Omental fat pad (tissue), 3 donors: ENCODE measurements at regions not wholly inside any gene's neighbourhood (a gene's known extent, or its start where the extent isn't known, plus 50 kb on each side); places are given as distances from the start of the nearest gene placed in this dataset.

Experiments used
- ATAC-seq: fragments of 150-250 bp; one replicate; pipeline ENCODE4 v1.9.1; 2016; ENCODE audit warnings: mild to moderate bottlenecking, moderate library complexity; ENCODE audit not compliant: low FRiP score
- DNase-seq: peaks from one replicate; pipeline ENCODE4 v3.0.0-alpha.2; 2019; ENCODE audit warnings: low spot score
- TF ChIP-seq, protein P1 (sequence below), 3 donors: fragments of 450-650 bp; IDR thresholded peaks; one replicate each; pipeline ENCODE4 v1.5.1; 2016 to 2017; ENCODE audit warnings: antibody characterized with exemption in 3 of 3, mild to moderate bottlenecking in 3 of 3, moderate library complexity in 2 of 3

DNA sequence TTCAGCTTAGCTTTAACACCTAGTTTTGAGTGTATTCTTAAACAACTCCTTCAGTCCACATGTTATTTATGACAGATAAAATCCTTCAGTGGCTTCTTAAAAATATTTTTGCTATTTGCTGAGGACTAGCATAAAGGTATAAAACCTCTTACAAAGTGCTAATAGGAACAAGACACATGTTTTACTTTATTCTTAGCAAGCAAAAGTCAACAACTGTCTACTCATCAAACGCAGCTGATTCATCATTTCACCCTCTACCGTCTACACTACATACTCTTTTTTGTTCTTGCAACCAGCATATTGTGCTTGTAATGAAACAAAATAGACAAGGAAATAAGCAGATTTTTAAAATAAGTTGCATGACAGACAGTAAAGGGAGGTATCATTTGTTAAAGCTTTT lies 319.7 kb downstream of the SNX13 start:
- TF ChIP-seq, protein P1, sequence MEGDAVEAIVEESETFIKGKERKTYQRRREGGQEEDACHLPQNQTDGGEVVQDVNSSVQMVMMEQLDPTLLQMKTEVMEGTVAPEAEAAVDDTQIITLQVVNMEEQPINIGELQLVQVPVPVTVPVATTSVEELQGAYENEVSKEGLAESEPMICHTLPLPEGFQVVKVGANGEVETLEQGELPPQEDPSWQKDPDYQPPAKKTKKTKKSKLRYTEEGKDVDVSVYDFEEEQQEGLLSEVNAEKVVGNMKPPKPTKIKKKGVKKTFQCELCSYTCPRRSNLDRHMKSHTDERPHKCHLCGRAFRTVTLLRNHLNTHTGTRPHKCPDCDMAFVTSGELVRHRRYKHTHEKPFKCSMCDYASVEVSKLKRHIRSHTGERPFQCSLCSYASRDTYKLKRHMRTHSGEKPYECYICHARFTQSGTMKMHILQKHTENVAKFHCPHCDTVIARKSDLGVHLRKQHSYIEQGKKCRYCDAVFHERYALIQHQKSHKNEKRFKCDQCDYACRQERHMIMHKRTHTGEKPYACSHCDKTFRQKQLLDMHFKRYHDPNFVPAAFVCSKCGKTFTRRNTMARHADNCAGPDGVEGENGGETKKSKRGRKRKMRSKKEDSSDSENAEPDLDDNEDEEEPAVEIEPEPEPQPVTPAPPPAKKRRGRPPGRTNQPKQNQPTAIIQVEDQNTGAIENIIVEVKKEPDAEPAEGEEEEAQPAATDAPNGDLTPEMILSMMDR (IDR thresholded peaks at IDR 0.05), result no peak
- no peak for ATAC-seq
- no peak for DNase-seq

GRCh38 chr7:17622451-17622850 lies 317.8 kb downstream of the SNX13 start:
- ATAC-seq (no peak), DNase-seq (no peak)
- TF ChIP-seq, protein P1 (IDR thresholded peaks at IDR 0.05), result no peak

GRCh38 chr7:17623546-17624185 lies 316.6 kb downstream of the SNX13 start:
- DNase-seq (no peak), ATAC-seq (no peak)
- TF ChIP-seq, protein P1 (IDR thresholded peaks at IDR 0.05), result no peak

- ATAC-seq, result no peak
- TF ChIP-seq, protein P1 (IDR thresholded peaks at IDR 0.05), result no peak
Measured at GRCh38 chr7:17624379-17624778, 315.9 kb downstream of the SNX13 start.

DNA sequence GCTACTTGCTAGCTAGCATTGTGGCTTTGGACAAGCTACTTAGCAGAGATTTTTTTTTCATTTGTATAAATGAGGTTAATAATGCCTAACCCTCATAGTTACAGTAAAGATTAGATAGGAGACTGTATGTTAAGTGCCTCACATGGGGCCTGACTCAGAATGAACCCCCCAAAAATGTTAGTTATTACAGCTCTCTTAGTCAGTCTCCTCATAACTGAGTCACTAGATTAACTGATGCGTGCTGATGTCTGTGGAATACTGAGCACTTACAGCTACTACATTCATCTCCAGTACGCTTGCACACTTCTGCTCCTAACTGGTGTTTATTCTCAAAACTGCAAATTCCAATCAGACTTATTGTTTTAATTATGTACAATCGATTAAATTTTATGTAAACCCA lies 315.3 kb downstream of the SNX13 start:
- DNase-seq (no peak), ATAC-seq (peak; percentile 62)
- TF ChIP-seq, protein P1 (IDR thresholded peaks at IDR 0.05), result no peak

More at GRCh38 chr7:17624379-17624778, 315.9 kb downstream of the SNX13 start:
- no peak for DNase-seq

DNA sequence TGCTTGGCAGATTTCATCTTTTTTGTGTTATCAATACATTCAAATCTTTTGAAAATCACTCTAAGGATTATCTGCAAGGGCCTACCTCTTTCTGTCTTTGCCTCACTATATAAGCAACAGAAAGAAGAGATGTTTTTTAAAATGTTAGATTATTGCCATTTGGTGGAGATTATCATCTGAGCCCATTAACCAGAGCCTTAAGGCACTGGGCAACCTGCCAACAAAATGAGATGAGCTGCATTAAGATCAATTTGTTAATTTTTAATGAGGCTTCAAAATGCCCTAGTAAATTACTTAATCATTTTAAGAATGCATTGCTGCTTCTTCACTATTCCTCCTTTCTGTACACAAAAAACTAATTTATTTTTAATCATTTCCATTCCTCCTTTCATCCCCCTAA lies 314.1 kb downstream of the SNX13 start:
- TF ChIP-seq, protein P1 (IDR thresholded peaks at IDR 0.05), result no peak

DNA sequence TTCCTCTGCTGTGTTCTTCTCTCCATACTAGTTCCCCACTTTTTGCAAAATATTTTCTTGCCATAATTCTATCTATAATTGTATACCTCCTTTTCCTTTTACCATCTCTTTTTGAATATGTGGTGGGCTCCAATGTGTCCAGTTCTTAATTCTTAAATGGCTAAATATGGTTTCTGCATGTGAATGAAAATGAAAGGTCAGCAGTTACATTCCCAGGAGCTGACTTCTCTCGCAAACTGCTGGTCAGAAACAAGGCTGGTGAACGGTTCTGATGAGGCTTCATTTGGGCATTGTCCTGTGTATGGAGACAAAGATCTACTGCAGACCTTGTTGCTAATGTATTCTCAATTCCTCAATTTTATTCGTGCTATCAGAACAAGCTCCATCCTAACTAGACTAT lies 309.2 kb downstream of the SNX13 start:
- no peak for DNase-seq
- TF ChIP-seq, protein P1 (IDR thresholded peaks at IDR 0.05), result no peak
- ATAC-seq, result no peak

More for the DNA sequence above, 314.1 kb downstream of the SNX13 start:
- DNase-seq, result no peak
- ATAC-seq, result no peak
